CD4-positive, alpha-beta T cell (primary cell): ENCODE measurements at regions not wholly inside any gene's neighbourhood (a gene's known extent, or its start where the extent isn't known, plus 50 kb on each side); places are given as distances from the start of the nearest gene placed in this dataset.

ENCODE experiments used
- ATAC-seq: fragments of 200-7000 bp; cut with Tn5 transposase; one replicate; pipeline ENCODE4 v1.10.0; 2022; ENCODE audit warnings: mild to moderate bottlenecking; ENCODE audit not compliant: poor library complexity
- CTCF ChIA-PET: fragments of 350-600 bp; sonication (Branson Sonifier 250); formaldehyde crosslinking; loops from one replicate; lab custom pipeline; 2021; ENCODE audit warnings: antibody characterized with exemption, inconsistent platforms; lab: Charles Lee
- POLR2A ChIA-PET: fragments of 350-600 bp; sonication (Branson Sonifier 250); formaldehyde crosslinking; loops from one replicate; lab custom pipeline; 2021; ENCODE audit warnings: antibody characterized with exemption, inconsistent platforms; lab: Charles Lee
- DNase-seq, 14 experiments: peaks; one replicate each; pipeline ENCODE4 v3.0.0-alpha.2; 2013 to 2020; ENCODE audit warnings: mixed read lengths in 2 of 14
- H3K27ac ChIP-seq, 2 donors: one replicate each; pipeline versions ENCODE4 v1.5.1 to v1.7.0; 2013; ENCODE audit warnings: low read length in 2 of 2, low read depth in 1 of 2, mild to moderate bottlenecking in 1 of 2
- H3K27me3 ChIP-seq, 2 experiments: 1 replicate in 1 of 2; 2 replicates in 1 of 2; pipeline versions ENCODE4 v1.6.1 to v1.7.0; 2013; ENCODE audit warnings: low read length in 2 of 2, control low read depth in 1 of 2, mild to moderate bottlenecking in 1 of 2, moderate library complexity in 1 of 2; ENCODE audit not compliant: insufficient read depth in 2 of 2, control insufficient read depth in 1 of 2
- H3K36me3 ChIP-seq: one replicate; pipeline ENCODE4 v1.6.1; 2013; ENCODE audit warnings: low read length, control low read depth; ENCODE audit not compliant: insufficient read depth
- H3K4me1 ChIP-seq: one replicate; pipeline ENCODE4 v1.6.1; 2013; ENCODE audit warnings: low read length, control low read depth; ENCODE audit not compliant: insufficient read depth
- H3K4me3 ChIP-seq: one replicate; pipeline ENCODE4 v1.5.1; 2013; ENCODE audit warnings: mild to moderate bottlenecking, low read length, moderate library complexity
- H3K9me3 ChIP-seq, 2 experiments: 1 replicate in 1 of 2; 2 replicates in 1 of 2; pipeline versions ENCODE4 v1.6.1 to v1.7.0; 2013; ENCODE audit warnings: low read length in 2 of 2, mild to moderate bottlenecking in 2 of 2, control low read depth in 1 of 2, moderate library complexity in 1 of 2; ENCODE audit not compliant: control insufficient read depth in 1 of 2, insufficient read depth in 1 of 2
- H3K27ac Mint-ChIP-seq: one replicate; pipeline ENCODE4 v1.8.0; 2020; ENCODE audit warnings: mixed read lengths
- H3K27me3 Mint-ChIP-seq: one replicate; pipeline ENCODE4 v1.8.0; 2021; ENCODE audit warnings: mixed read lengths
- H3K36me3 Mint-ChIP-seq: one replicate; pipeline ENCODE4 v1.8.0; 2021; ENCODE audit warnings: low read depth, mixed read lengths
- H3K4me1 Mint-ChIP-seq: one replicate; pipeline ENCODE4 v1.8.0; 2021; ENCODE audit warnings: low read depth, mixed read lengths
- H3K4me3 Mint-ChIP-seq: one replicate; pipeline ENCODE4 v1.8.0; 2020; ENCODE audit warnings: mild to moderate bottlenecking, mixed read lengths
- H3K9me3 Mint-ChIP-seq: one replicate; pipeline ENCODE4 v1.8.0; 2020; ENCODE audit warnings: mixed read lengths
- intact Hi-C, 2 experiments: fragments of 100-400 bp; cut with DNase I in 1 of 2; cut with micrococcal nuclease in 1 of 2; formaldehyde crosslinking; loops; one replicate each; pipeline versions ENCODE4 v1.15.1 to v1.9.0; 2023 to 2025; cut with DNase I, micrococcal nuclease
- TF ChIP-seq, protein P1 (sequence below): fragments of 200-600 bp; IDR thresholded peaks from one replicate; pipeline ENCODE4 v1.8.0; 2022; ENCODE audit warnings: antibody characterized with exemption, mild to moderate bottlenecking

DNA sequence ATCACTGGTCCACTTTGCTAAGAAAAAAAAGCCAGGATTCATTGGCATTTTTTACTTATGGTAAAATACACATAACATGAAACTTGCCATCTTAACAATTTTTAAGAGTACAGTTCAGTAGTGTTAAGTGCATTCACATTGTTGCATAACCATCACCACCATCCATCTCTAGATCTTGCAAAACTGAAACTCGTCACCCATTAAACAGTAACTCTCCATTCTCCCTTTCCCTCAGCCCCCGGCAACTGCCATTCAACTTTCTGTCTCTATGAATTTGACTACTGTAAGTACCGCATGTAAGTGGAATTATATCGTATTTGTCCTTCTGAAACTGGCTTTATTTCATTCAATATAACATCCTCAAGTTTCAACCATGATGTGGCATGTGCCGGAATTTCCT is 56.3 kb upstream of the LNX1 start:
- CTCF ChIA-PET, result no interaction called here
- H3K9me3 ChIP-seq, result no peaks in the 10 kb centered on the region
- H3K27me3 ChIP-seq, result peaks cover 0 to 2% of the 10 kb centered on the region in 2 experiments
- H3K4me1 ChIP-seq, result no peaks in the 10 kb centered on the region
- Mint-ChIP-seq H3K36me3 (no peaks in the 10 kb centered on the region), H3K4me3 (no peak overlapping the region), H3K27ac (no peak overlapping the region), H3K27me3 (peaks cover 11% of the 10 kb centered on the region), H3K4me1 (no peaks in the 10 kb centered on the region), H3K9me3 (no peaks in the 10 kb centered on the region)
- H3K36me3 ChIP-seq, result no peaks in the 10 kb centered on the region
- TF ChIP-seq, protein P1, sequence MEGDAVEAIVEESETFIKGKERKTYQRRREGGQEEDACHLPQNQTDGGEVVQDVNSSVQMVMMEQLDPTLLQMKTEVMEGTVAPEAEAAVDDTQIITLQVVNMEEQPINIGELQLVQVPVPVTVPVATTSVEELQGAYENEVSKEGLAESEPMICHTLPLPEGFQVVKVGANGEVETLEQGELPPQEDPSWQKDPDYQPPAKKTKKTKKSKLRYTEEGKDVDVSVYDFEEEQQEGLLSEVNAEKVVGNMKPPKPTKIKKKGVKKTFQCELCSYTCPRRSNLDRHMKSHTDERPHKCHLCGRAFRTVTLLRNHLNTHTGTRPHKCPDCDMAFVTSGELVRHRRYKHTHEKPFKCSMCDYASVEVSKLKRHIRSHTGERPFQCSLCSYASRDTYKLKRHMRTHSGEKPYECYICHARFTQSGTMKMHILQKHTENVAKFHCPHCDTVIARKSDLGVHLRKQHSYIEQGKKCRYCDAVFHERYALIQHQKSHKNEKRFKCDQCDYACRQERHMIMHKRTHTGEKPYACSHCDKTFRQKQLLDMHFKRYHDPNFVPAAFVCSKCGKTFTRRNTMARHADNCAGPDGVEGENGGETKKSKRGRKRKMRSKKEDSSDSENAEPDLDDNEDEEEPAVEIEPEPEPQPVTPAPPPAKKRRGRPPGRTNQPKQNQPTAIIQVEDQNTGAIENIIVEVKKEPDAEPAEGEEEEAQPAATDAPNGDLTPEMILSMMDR, result no peak
- no peak overlapping the region for H3K4me3 ChIP-seq
- POLR2A ChIA-PET, result no interaction called here
- intact Hi-C loops, result no loop called here
- ATAC-seq (no peak), DNase-seq (no peak)
- H3K27ac ChIP-seq, result no peak overlapping the region

DNA sequence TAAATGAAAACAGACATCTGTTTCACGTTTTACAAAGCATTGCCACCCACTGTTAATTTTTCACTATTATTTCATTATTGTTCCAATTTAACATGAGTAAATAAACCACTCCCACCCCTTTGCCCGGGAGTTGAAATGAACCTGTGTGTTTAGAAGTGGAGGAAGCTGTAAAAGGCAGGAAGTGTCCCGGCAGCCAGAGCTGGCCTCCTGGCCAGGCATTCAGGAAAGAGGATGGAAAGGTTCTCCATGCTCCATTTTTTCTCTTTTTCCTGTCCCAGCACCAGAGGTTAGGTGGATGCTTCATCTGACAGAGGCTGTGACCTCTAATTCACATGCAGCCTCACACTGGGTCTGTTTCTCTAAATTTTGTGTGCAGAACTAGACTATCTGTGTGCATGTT is 55.5 kb upstream of the LNX1 start:
- no peaks in the 10 kb centered on the region for H3K9me3 ChIP-seq
- Mint-ChIP-seq H3K9me3 (no peaks in the 10 kb centered on the region), H3K27me3 (peaks cover 11% of the 10 kb centered on the region), H3K4me3 (no peak overlapping the region), H3K4me1 (no peaks in the 10 kb centered on the region), H3K36me3 (no peaks in the 10 kb centered on the region), H3K27ac (no peak overlapping the region)
- intact Hi-C loops, result no loop called here
- H3K27me3 ChIP-seq, result no peaks in the 10 kb centered on the region
- ATAC-seq (no peak), DNase-seq (no peak)
- no peaks in the 10 kb centered on the region for H3K4me1 ChIP-seq
- TF ChIP-seq, protein P1, result no peak
- no peaks in the 10 kb centered on the region for H3K36me3 ChIP-seq
- ChIA-PET POLR2A (no interaction called here), CTCF (no interaction called here)
- no peak overlapping the region for H3K27ac ChIP-seq
- H3K4me3 ChIP-seq, result no peak overlapping the region

DNA sequence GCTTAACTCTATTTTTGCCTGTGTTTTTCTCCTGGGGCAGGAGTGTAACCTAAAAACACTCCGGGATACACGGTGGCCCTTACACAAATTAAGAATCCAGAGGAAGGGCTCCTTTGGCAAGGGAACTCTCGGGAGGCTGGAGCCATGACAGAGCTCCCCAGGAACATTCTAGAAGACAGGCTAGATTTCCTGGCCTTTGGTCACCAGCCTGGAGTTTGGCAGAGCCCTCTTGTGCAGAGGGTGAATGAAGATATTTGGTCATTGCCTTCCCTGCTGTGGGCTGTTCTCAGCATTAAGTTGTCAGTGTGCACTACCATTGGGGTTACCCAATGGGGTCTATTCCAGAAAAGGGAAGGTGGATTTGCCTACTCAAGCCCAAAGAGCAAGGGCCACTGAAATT is 53.8 kb upstream of the LNX1 start:
- Histone ChIP-seq H3K4me3 (no peak overlapping the region), H3K4me1 (no peaks in the 10 kb centered on the region), H3K9me3 (no peaks in the 10 kb centered on the region), H3K36me3 (no peaks in the 10 kb centered on the region), H3K27ac (no peak overlapping the region), H3K27me3 (peaks cover 0 to 1% of the 10 kb centered on the region in 2 experiments)
- peaks cover 8% of the 10 kb centered on the region for H3K27me3 Mint-ChIP-seq
- H3K36me3 Mint-ChIP-seq, result no peaks in the 10 kb centered on the region
- ChIA-PET POLR2A (interaction anchor here (0.5 kb wide), 1 partner anchor 16 kb away, joined by 4 read pairs; no protein-coding TSS in a partner anchor), CTCF (no interaction called here)
- no peak overlapping the region for H3K27ac Mint-ChIP-seq
- no peak for ATAC-seq
- no peak overlapping the region for H3K4me3 Mint-ChIP-seq
- intact Hi-C loops, result no loop called here
- H3K9me3 Mint-ChIP-seq, result no peaks in the 10 kb centered on the region
- H3K4me1 Mint-ChIP-seq, result no peaks in the 10 kb centered on the region
- TF ChIP-seq, protein P1, result no peak
- DNase-seq, result no peak
